ENCODE measurements at regions not wholly inside any gene's neighbourhood (a gene's known extent, or its start where the extent isn't known, plus 50 kb on each side); places are given as distances from the start of the nearest gene placed in this dataset.

- CTCF ChIA-PET: no interaction called here
- Mint-ChIP-seq H3K27ac (ENCODE audit: unreplicated experiment) (peak overlapping the region; percentile 7), H3K4me3 (ENCODE audit: unreplicated experiment) (no peak overlapping the region), H3K27me3 (ENCODE audit: insufficient read depth, unreplicated experiment) (no peaks in the 10 kb centered on the region), H3K36me3 (ENCODE audit: insufficient read depth, unreplicated experiment) (no peaks in the 10 kb centered on the region), H3K9me3 (ENCODE audit: unreplicated experiment) (peaks cover 11% of the 10 kb centered on the region), H3K4me1 (ENCODE audit: low read depth, unreplicated experiment) (peaks cover 27% of the 10 kb centered on the region)
- Histone ChIP-seq H3K27me3 (replicated peaks; ENCODE audit: control insufficient read depth, insufficient read depth, low read length) (no peaks in the 10 kb centered on the region), H3K4me1 (peaks cover 23% of the 10 kb centered on the region), H3K9me3 (peaks cover 9% of the 10 kb centered on the region; the same call in 1 of the 2 replicates), H3K4me3 (ENCODE audit: low read depth, low read length) (no peak overlapping the region), H3K36me3 (ENCODE audit: control insufficient read depth, insufficient read depth, low read length) (no peaks in the 10 kb centered on the region)
- DNase-seq: peak; percentile 62 to 66
- TF ChIP-seq CTCF (IDR thresholded peaks at IDR 0.05; ENCODE audit: insufficient read depth in 1 of 2, low read depth in 1 of 2, low read length in 1 of 2, severe bottlenecking in 1 of 2, unreplicated experiment in 1 of 2): peak in 1 of 2 experiments; percentile 12
- POLR2A ChIA-PET: no interaction called here
- BruUV-seq (replicated peaks): no TSS peak
- intact Hi-C loops (cut with micrococcal nuclease; ENCODE audit: unreplicated experiment): loop anchor here (1.0 to 2.0 kb wide), 2 partner anchors 40 to 65 kb away; no protein-coding TSS in a partner anchor
Observed at GRCh38 chr11:107196732-107197131, 178.5 kb upstream of the GUCY1A2 start.

- BruUV-seq (replicated peaks): no TSS peak
- Histone ChIP-seq H3K9me3 (no peaks in the 10 kb centered on the region), H3K4me3 (ENCODE audit: low read depth, low read length) (no peak overlapping the region), H3K36me3 (ENCODE audit: control insufficient read depth, insufficient read depth, low read length) (no peaks in the 10 kb centered on the region), H3K4me1 (no peaks in the 10 kb centered on the region), H3K27me3 (replicated peaks; ENCODE audit: control insufficient read depth, insufficient read depth, low read length) (no peaks in the 10 kb centered on the region)
- DNase-seq: no peak
- Mint-ChIP-seq H3K36me3 (ENCODE audit: insufficient read depth, unreplicated experiment) (no peaks in the 10 kb centered on the region), H3K4me1 (ENCODE audit: low read depth, unreplicated experiment) (no peaks in the 10 kb centered on the region), H3K27ac (ENCODE audit: unreplicated experiment) (no peak overlapping the region), H3K4me3 (ENCODE audit: unreplicated experiment) (no peak overlapping the region), H3K27me3 (ENCODE audit: insufficient read depth, unreplicated experiment) (peaks cover 3% of the 10 kb centered on the region), H3K9me3 (ENCODE audit: unreplicated experiment) (no peaks in the 10 kb centered on the region)
- CTCF ChIA-PET: no interaction called here
- POLR2A ChIA-PET: no interaction called here
- intact Hi-C loops (cut with micrococcal nuclease; ENCODE audit: unreplicated experiment): no loop called here
- TF ChIP-seq CTCF (IDR thresholded peaks at IDR 0.05; ENCODE audit: insufficient read depth in 1 of 2, low read depth in 1 of 2, low read length in 1 of 2, severe bottlenecking in 1 of 2, unreplicated experiment in 1 of 2): no peak
Observed at GRCh38 chr11:107184986-107185385, 166.7 kb upstream of the GUCY1A2 start.

- Histone ChIP-seq H3K36me3 (ENCODE audit: control insufficient read depth, insufficient read depth, low read length) (no peaks in the 10 kb centered on the region), H3K4me3 (ENCODE audit: low read depth, low read length) (no peak overlapping the region), H3K9me3 (no peaks in the 10 kb centered on the region), H3K4me1 (no peaks in the 10 kb centered on the region), H3K27me3 (replicated peaks; ENCODE audit: control insufficient read depth, insufficient read depth, low read length) (no peaks in the 10 kb centered on the region)
- H3K4me3 Mint-ChIP-seq (ENCODE audit: unreplicated experiment): no peak overlapping the region
- no peaks in the 10 kb centered on the region for H3K36me3 Mint-ChIP-seq (ENCODE audit: insufficient read depth, unreplicated experiment)
- H3K27me3 Mint-ChIP-seq (ENCODE audit: insufficient read depth, unreplicated experiment): peaks cover 3% of the 10 kb centered on the region
- CTCF ChIA-PET: no interaction called here
- no TSS peak for BruUV-seq (replicated peaks)
- H3K4me1 Mint-ChIP-seq (ENCODE audit: low read depth, unreplicated experiment): no peaks in the 10 kb centered on the region
- no peak overlapping the region for H3K27ac Mint-ChIP-seq (ENCODE audit: unreplicated experiment)
- POLR2A ChIA-PET: no interaction called here
- no peaks in the 10 kb centered on the region for H3K9me3 Mint-ChIP-seq (ENCODE audit: unreplicated experiment)
- TF ChIP-seq CTCF (IDR thresholded peaks at IDR 0.05; ENCODE audit: insufficient read depth in 1 of 2, low read depth in 1 of 2, low read length in 1 of 2, severe bottlenecking in 1 of 2, unreplicated experiment in 1 of 2): no peak
- DNase-seq: no peak
- intact Hi-C loops (cut with micrococcal nuclease; ENCODE audit: unreplicated experiment): no loop called here
Observed at GRCh38 chr11:107183953-107184352, 165.7 kb upstream of the GUCY1A2 start.

All from Caco-2 (cell line).